A549 (cell line): ENCODE measurements at regions not wholly inside any gene's neighbourhood (a gene's known extent, or its start where the extent isn't known, plus 50 kb on each side); places are given as distances from the start of the nearest gene placed in this dataset.

Source experiments
- ATAC-seq, 2 experiments: fragments of 200-7000 bp in 1 of 2; fragments of >200 bp in 1 of 2; cut with Nextera tagmentation in 1 of 2; cut with Tn5 transposase in 1 of 2; 3 replicates each; pipeline versions ENCODE4 v1.8.0 to v1.9.1; 2018 to 2020; ENCODE audit warnings: mild to moderate bottlenecking in 1 of 2, moderate library complexity in 1 of 2
- CTCF ChIA-PET: fragments of 300-600 bp; sonication (Branson Sonifier 250); formaldehyde crosslinking; extraction: SDS; loops from one replicate; lab custom pipeline; 2021; ENCODE audit warnings: antibody characterized with exemption, inconsistent platforms; lab: Yijun Ruan, JAX
- POLR2A ChIA-PET: fragments of 350-600 bp; formaldehyde crosslinking; extraction: SDS; loops from one replicate; lab custom pipeline; 2021; ENCODE audit warnings: antibody characterized with exemption, inconsistent platforms; lab: Yijun Ruan, JAX
- DNase-seq, 2 experiments: peaks; one replicate each; pipeline versions ENCODE4 v3.0.0 to v3.0.0-alpha.2; 2011 to 2016; ENCODE audit warnings: low read depth in 1 of 2, low spot score in 1 of 2
- FAIRE-seq: peaks from 2 replicates; lab custom pipeline; 2011; peaks lifted over from hg19 to GRCh38; lab: Jason Lieb, UNC
- H3K27ac ChIP-seq, 2 experiments: fragments of >200 bp; sonication (Bioruptor Twin); formaldehyde crosslinking; 3 replicates each; pipeline ENCODE4 v1.5.1; 2016 to 2017
- H3K4me1 ChIP-seq: fragments of >200 bp; sonication (Bioruptor Twin); formaldehyde crosslinking; 3 replicates; pipeline ENCODE4 v1.6.1; 2016
- H3K4me2 ChIP-seq: fragments of >200 bp; sonication (Bioruptor Twin); formaldehyde crosslinking; 3 replicates; pipeline ENCODE4 v1.6.1; 2016
- H3K4me3 ChIP-seq: fragments of >200 bp; sonication (Bioruptor Twin); formaldehyde crosslinking; 3 replicates; pipeline ENCODE4 v1.5.1; 2016
- H3K9me3 ChIP-seq: fragments of >200 bp; sonication (Bioruptor Twin); formaldehyde crosslinking; 3 replicates; pipeline ENCODE4 v1.6.1; 2016
- BCL3 ChIP-seq: fragments of >200 bp; sonication (Bioruptor Twin); formaldehyde crosslinking; IDR thresholded peaks from 3 replicates; pipeline ENCODE4 v1.6.1; 2016
- CBX8 ChIP-seq: fragments of 200-600 bp; sonication (generic); IDR thresholded peaks from 2 replicates; pipeline ENCODE4 v1.6.1; 2016
- CEBPB ChIP-seq, 2 experiments: fragments of >200 bp in 1 of 2; sonication (Bioruptor Twin) in 1 of 2; formaldehyde crosslinking in 1 of 2; IDR thresholded peaks; 2 replicates each; pipeline ENCODE4 v1.6.1; 2012 to 2016
- CHD4 ChIP-seq: fragments of 200-600 bp; sonication (generic); IDR thresholded peaks from 2 replicates; pipeline ENCODE4 v1.6.1; 2016; ENCODE audit warnings: antibody characterized with exemption, mild to moderate bottlenecking, borderline replicate concordance
- CTCF ChIP-seq: fragments of >200 bp; sonication (Bioruptor Twin); formaldehyde crosslinking; IDR thresholded peaks from 3 replicates; pipeline ENCODE4 v1.5.1; 2016
- ESRRA ChIP-seq: fragments of 150-350 bp; IDR thresholded peaks from 2 replicates; pipeline ENCODE4 v1.6.1; 2014; ENCODE audit warnings: mild to moderate bottlenecking, low read length, borderline replicate concordance
- FOSB ChIP-seq: fragments of 250-450 bp; sonication (Bioruptor Pico); IDR thresholded peaks from 2 replicates; pipeline ENCODE4 v1.5.0; 2020; ENCODE audit warnings: mild to moderate bottlenecking, moderate library complexity
- HDAC2 ChIP-seq: fragments of 200-600 bp; sonication (generic); IDR thresholded peaks from 2 replicates; pipeline ENCODE4 v1.6.1; 2016
- HEYL ChIP-seq: fragments of 250-450 bp; sonication (Bioruptor Pico); IDR thresholded peaks from 2 replicates; pipeline ENCODE4 v1.8.0; 2021; ENCODE audit warnings: mild to moderate bottlenecking, moderate library complexity
- KDM5A ChIP-seq: fragments of 200-600 bp; sonication (generic); IDR thresholded peaks from 2 replicates; pipeline ENCODE4 v1.6.1; 2016; ENCODE audit warnings: antibody characterized with exemption, mild to moderate bottlenecking
- MAFK ChIP-seq: fragments of 450-650 bp; IDR thresholded peaks from 2 replicates; pipeline ENCODE4 v1.6.1; 2014; ENCODE audit not compliant: partially characterized antibody
- NR3C1 ChIP-seq: fragments of >200 bp; sonication (Bioruptor Twin); formaldehyde crosslinking; IDR thresholded peaks from 3 replicates; pipeline ENCODE4 v1.6.1; 2017
- PBX3 ChIP-seq: IDR thresholded peaks from 2 replicates; pipeline ENCODE4 v1.6.1; 2012
- PHF8 ChIP-seq: fragments of 200-600 bp; sonication (generic); IDR thresholded peaks from 2 replicates; pipeline ENCODE4 v1.6.1; 2016; ENCODE audit warnings: low read depth, mild to moderate bottlenecking, antibody characterized with exemption, moderate library complexity, borderline replicate concordance
- POLR2A ChIP-seq: IDR thresholded peaks from 2 replicates; pipeline ENCODE4 v1.6.1; 2012; ENCODE audit warnings: mild to moderate bottlenecking, low read length
- SMC3 ChIP-seq: fragments of >200 bp; sonication (Bioruptor Twin); formaldehyde crosslinking; IDR thresholded peaks from 3 replicates; pipeline ENCODE4 v1.6.1; 2018; ENCODE audit warnings: inconsistent platforms
- TFCP2L1 ChIP-seq: fragments of 250-450 bp; sonication (Bioruptor Pico); IDR thresholded peaks from 2 replicates; pipeline ENCODE4 v1.5.0; 2021; ENCODE audit warnings: mild to moderate bottlenecking
- ZFP36 ChIP-seq: fragments of 450-650 bp; IDR thresholded peaks from 2 replicates; pipeline ENCODE4 v1.6.1; 2014; ENCODE audit warnings: borderline replicate concordance; ENCODE audit not compliant: partially characterized antibody
- WGBS: methylation state at CpG from one replicate; pipeline ENCODE4 v1.1.6; 2017; ENCODE audit errors: missing lambda C conversion rate; 5-methylcytosine and 5-hydroxymethylcytosine counted together

- no peak overlapping the region for H3K27ac ChIP-seq
- 34% methylated on average over 6 of the region's 6 CpGs for WGBS
- ChIA-PET POLR2A (no interaction called here), CTCF (interaction anchor here (1.0 kb wide), 1 partner anchor 12 kb away, joined by 3 read pairs; no protein-coding TSS in a partner anchor)
- no peak overlapping the region for H3K4me3 ChIP-seq
- TF ChIP-seq ESRRA: no peak
- TF ChIP-seq HEYL (CRISPR knock-in tag): no peak
- ATAC-seq: no peak
- no peak overlapping the region for H3K4me2 ChIP-seq
- no peak for FAIRE-seq
- H3K4me1 ChIP-seq: no peaks in the 10 kb centered on the region
- no peaks in the 10 kb centered on the region for H3K9me3 ChIP-seq
- no peak for DNase-seq
Measured at GRCh38 chr9:89777544-89777943, 172.7 kb downstream of the GADD45G start.

- ATAC-seq: no peak
- no peak for DNase-seq
- no peaks in the 10 kb centered on the region for H3K4me1 ChIP-seq
- H3K9me3 ChIP-seq: no peaks in the 10 kb centered on the region
- no peak for TF ChIP-seq FOSB (CRISPR knock-in tag)
- no peak for TF ChIP-seq HDAC2
- TF ChIP-seq BCL3: no peak
- TF ChIP-seq NR3C1: no peak
- no peak for TF ChIP-seq CBX8
- no peak for TF ChIP-seq HEYL (CRISPR knock-in tag)
- no peak for TF ChIP-seq SMC3
- TF ChIP-seq PHF8: no peak
- no peak for TF ChIP-seq TFCP2L1 (CRISPR knock-in tag)
- no peak for TF ChIP-seq CEBPB (IDR thresholded peaks at IDR 0.05)
- no peak for TF ChIP-seq KDM5A
- no peak for TF ChIP-seq CHD4
- TF ChIP-seq PBX3: no peak
- TF ChIP-seq CTCF: no peak
- TF ChIP-seq MAFK: no peak
- no peak for TF ChIP-seq POLR2A
- TF ChIP-seq ZFP36: no peak
- TF ChIP-seq, all 56 proteins: peak for 0
- no peak for FAIRE-seq
- WGBS: 65% methylated on average over 20 of the region's 22 CpGs
- Histone ChIP-seq H3K27ac (no peak overlapping the region), H3K4me3 (no peak overlapping the region), H3K4me2 (no peak overlapping the region)
- ChIA-PET CTCF (interaction anchor here (1.0 kb wide), 1 partner anchor 13 kb away, joined by 3 read pairs; no protein-coding TSS in a partner anchor), POLR2A (no interaction called here)
Measured at GRCh38 chr9:89778100-89779090, 173.6 kb downstream of the GADD45G start.
